Spleen (tissue), 11 donors: ENCODE measurements at regions not wholly inside any gene's neighbourhood (a gene's known extent, or its start where the extent isn't known, plus 50 kb on each side); places are given as distances from the start of the nearest gene placed in this dataset.

Experiments used
- DNase-seq: peaks from one replicate; pipeline ENCODE4 v3.0.0-alpha.2; 2020
- H3K27ac ChIP-seq, 8 donors: fragments of 200-600 bp; sonication (generic) in 7 of 8; 1 replicate in 4 of 8; 2 replicates in 4 of 8; pipeline versions ENCODE4 v1.5.0 to v1.8.0; 2016 to 2021; ENCODE audit warnings: inconsistent platforms in 4 of 8, mild to moderate bottlenecking in 4 of 8, moderate library complexity in 1 of 8
- H3K27me3 ChIP-seq, 7 donors: fragments of 200-600 bp; sonication (generic) in 6 of 7; replicated peaks in 1 of 7; 1 replicate in 4 of 7; 2 replicates in 3 of 7; pipeline versions ENCODE4 v1.5.0 to v1.8.0; 2016 to 2021; ENCODE audit warnings: inconsistent platforms in 3 of 7, mild to moderate bottlenecking in 1 of 7
- H3K36me3 ChIP-seq, 6 donors: fragments of 200-600 bp; sonication (generic) in 5 of 6; 1 replicate in 4 of 6; 2 replicates in 2 of 6; pipeline versions ENCODE4 v1.5.0 to v1.8.0; 2016 to 2021; ENCODE audit warnings: inconsistent platforms in 2 of 6
- H3K4me1 ChIP-seq, 6 donors: fragments of 200-600 bp; sonication (generic) in 5 of 6; 1 replicate in 3 of 6; 2 replicates in 3 of 6; pipeline versions ENCODE4 v1.5.0 to v1.8.0; 2016 to 2021; ENCODE audit warnings: inconsistent platforms in 3 of 6
- H3K4me3 ChIP-seq, 8 donors: fragments of 200-600 bp; sonication (generic) in 7 of 8; 1 replicate in 4 of 8; 2 replicates in 4 of 8; pipeline versions ENCODE4 v1.5.0 to v1.8.0; 2016 to 2021; ENCODE audit warnings: inconsistent platforms in 4 of 8, mild to moderate bottlenecking in 4 of 8, moderate library complexity in 2 of 8
- H3K9me3 ChIP-seq, 8 donors: fragments of 200-600 bp; sonication (generic) in 7 of 8; 1 replicate in 4 of 8; 2 replicates in 4 of 8; pipeline versions ENCODE4 v1.5.0 to v1.8.0; 2016 to 2021; ENCODE audit warnings: inconsistent platforms in 4 of 8
- CTCF ChIP-seq, 11 experiments: fragments of 200-600 bp in 7 of 11; fragments of 450-650 bp in 4 of 11; sonication (generic) in 4 of 11; IDR thresholded peaks in 8 of 11; conservative IDR thresholded peaks in 3 of 11; 1 replicate in 7 of 11; 2 replicates in 4 of 11; pipeline versions ENCODE4 v1.4.0 to v1.8.0; 2016 to 2021; ENCODE audit warnings: antibody characterized with exemption in 11 of 11, inconsistent platforms in 4 of 11, mild to moderate bottlenecking in 1 of 11
- POLR2A ChIP-seq, 3 donors: fragments of 450-650 bp; IDR thresholded peaks; one replicate each; pipeline ENCODE4 v1.5.1; 2017; ENCODE audit warnings: antibody characterized with exemption in 3 of 3, mild to moderate bottlenecking in 1 of 3
- POLR2AphosphoS5 ChIP-seq, 3 donors: sonication (generic); formaldehyde crosslinking; IDR thresholded peaks; one replicate each; pipeline ENCODE4 v1.5.1; 2017; ENCODE audit warnings: antibody characterized with exemption in 3 of 3
- WGBS, 5 donors: extraction: QIAGEN DNeasy Blood & Tissue Kit in 3 of 5; methylation state at CpG; one replicate each; pipeline versions ENCODE4 v1.1.5 to v1.1.7; 2013 to 2018; 5-methylcytosine and 5-hydroxymethylcytosine counted together
- intact Hi-C: fragments of 100-400 bp; cut with DNase I; formaldehyde crosslinking; loops from one replicate; pipeline ENCODE4 v1.15.0; 2023; ENCODE audit warnings: low total_unique reads
- donor health status: healthy with polysubstance abuse.
- donor health status: DM: no; HTN: no; CAD: no; lungs with moderate emphysema.
- donor health status: DM: no; HTN: no; CAD: no.
- donor health status: Bipolar disorder and iron deficiency.
- donor health status: healthy.
- donor health status: DM: no; HTN: no; CAD: no.
- donor health status: DM: yes; HTN: yes; CAD: no.

- Histone ChIP-seq H3K9me3 (no peaks in the 10 kb centered on the region), H3K4me1 (peaks cover 0 to 22% (median 6%) of the 10 kb centered on the region in 6 donors), H3K4me3 (no peak overlapping the region), H3K27ac (no peak overlapping the region), H3K27me3 (no peaks in the 10 kb centered on the region), H3K36me3 (no peaks in the 10 kb centered on the region)
- TF ChIP-seq POLR2AphosphoS5 (IDR thresholded peaks at IDR 0.05) (no peak), POLR2A (IDR thresholded peaks at IDR 0.05) (no peak), CTCF (IDR thresholded peaks at IDR 0.05 in 8 of 11, conservative IDR thresholded peaks at IDR 0.05 in 3 of 11) (no peak)
- WGBS, 5 donors: 60 to 76% (median 64%) methylated on average over 1 of the region's 1 CpG
- intact Hi-C loops: no loop called here
- no peak for DNase-seq
Measured at GRCh38 chr18:10241579-10241978, 212.9 kb upstream of the APCDD1 start.

GRCh38 chr18:10242936-10243680, 211.3 kb upstream of the APCDD1 start:
- no peak overlapping the region for H3K27ac ChIP-seq
- intact Hi-C loops: no loop called here
- no peak overlapping the region for H3K4me3 ChIP-seq
- TF ChIP-seq POLR2AphosphoS5 (IDR thresholded peaks at IDR 0.05) (no peak), CTCF (IDR thresholded peaks at IDR 0.05 in 8 of 11, conservative IDR thresholded peaks at IDR 0.05 in 3 of 11) (no peak), POLR2A (IDR thresholded peaks at IDR 0.05) (no peak)
- H3K9me3 ChIP-seq: no peaks in the 10 kb centered on the region
- peaks cover 0 to 30% (median 11%) of the 10 kb centered on the region in 6 donors for H3K4me1 ChIP-seq
- DNase-seq: no peak
- no peaks in the 10 kb centered on the region for H3K27me3 ChIP-seq
- no peaks in the 10 kb centered on the region for H3K36me3 ChIP-seq
- 79 to 87% (median 80%) methylated on average over 7 of the region's 7 CpGs for WGBS, 5 donors

- no peak for DNase-seq
- WGBS, 5 donors: 88 to 95% (median 94%) methylated on average over 8 of the region's 8 CpGs
- no peak overlapping the region for H3K27ac ChIP-seq
- no peak overlapping the region for H3K4me3 ChIP-seq
- TF ChIP-seq CTCF (IDR thresholded peaks at IDR 0.05 in 8 of 11, conservative IDR thresholded peaks at IDR 0.05 in 3 of 11): no peak
- TF ChIP-seq POLR2AphosphoS5 (IDR thresholded peaks at IDR 0.05): no peak
- no peak for TF ChIP-seq POLR2A (IDR thresholded peaks at IDR 0.05)
- intact Hi-C loops: no loop called here
- no peaks in the 10 kb centered on the region for H3K9me3 ChIP-seq
- H3K27me3 ChIP-seq: no peaks in the 10 kb centered on the region
- peaks cover 0 to 24% (median 9%) of the 10 kb centered on the region in 6 donors for H3K4me1 ChIP-seq
- H3K36me3 ChIP-seq: no peaks in the 10 kb centered on the region
Measured at GRCh38 chr18:10244341-10244740, 210.1 kb upstream of the APCDD1 start.

GRCh38 chr18:10245031-10245845, 209.2 kb upstream of the APCDD1 start:
- intact Hi-C loops: no loop called here
- TF ChIP-seq POLR2AphosphoS5 (IDR thresholded peaks at IDR 0.05): no peak
- no peak for TF ChIP-seq POLR2A (IDR thresholded peaks at IDR 0.05)
- TF ChIP-seq CTCF (IDR thresholded peaks at IDR 0.05 in 8 of 11, conservative IDR thresholded peaks at IDR 0.05 in 3 of 11): no peak
- Histone ChIP-seq H3K4me1 (peaks cover 0 to 15% (median 6%) of the 10 kb centered on the region in 6 donors), H3K27ac (no peak overlapping the region), H3K9me3 (no peaks in the 10 kb centered on the region), H3K27me3 (no peaks in the 10 kb centered on the region), H3K36me3 (no peaks in the 10 kb centered on the region), H3K4me3 (no peak overlapping the region)
- 90 to 92% (median 91%) methylated on average over 11 of the region's 11 CpGs for WGBS, 5 donors
- no peak for DNase-seq
